GM04504 (cell line): ENCODE measurements at regions not wholly inside any gene's neighbourhood (a gene's known extent, or its start where the extent isn't known, plus 50 kb on each side); places are given as distances from the start of the nearest gene placed in this dataset.

ENCODE experiments used
- DNase-seq: peaks from one replicate; pipeline ENCODE4 v3.0.0-alpha.2; 2012; ENCODE audit warnings: low read depth

- DNase-seq, result no peak
These were observed 715.4 kb downstream of the LTN1 start for GRCh38 chr21:28277324-28277723.

GRCh38 chr21:28272272-28272992, 720.2 kb downstream of the LTN1 start:
- DNase-seq, result no peak

GRCh38 chr21:28269173-28269572, 723.5 kb downstream of the LTN1 start:
- DNase-seq, result no peak

GRCh38 chr21:28268685-28269084, 724.0 kb downstream of the LTN1 start:
- DNase-seq, result no peak

GRCh38 chr21:28267449-28267848, 725.2 kb downstream of the LTN1 start:
- no peak for DNase-seq

GRCh38 chr21:28266061-28266460, 726.6 kb downstream of the LTN1 start:
- no peak for DNase-seq

GRCh38 chr21:28263974-28264373, 728.7 kb downstream of the LTN1 start:
- DNase-seq, result no peak

- no peak for DNase-seq
These were observed 731.4 kb downstream of the LTN1 start for GRCh38 chr21:28261298-28261697.

- no peak for DNase-seq
These were observed 735.4 kb downstream of the LTN1 start for GRCh38 chr21:28257276-28257675.

- no peak for DNase-seq
These were observed 735.8 kb downstream of the LTN1 start for GRCh38 chr21:28256837-28257236.

- no peak for DNase-seq
These were observed 736.3 kb downstream of the LTN1 start for GRCh38 chr21:28256420-28256831.

- no peak for DNase-seq
These were observed 738.7 kb downstream of the LTN1 start for GRCh38 chr21:28253961-28254360.

- DNase-seq, result peak; percentile 48
These were observed 739.3 kb downstream of the LTN1 start for GRCh38 chr21:28253338-28253737.

- no peak for DNase-seq
These were observed 739.7 kb downstream of the LTN1 start for GRCh38 chr21:28252928-28253327.

GRCh38 chr21:28250946-28251345, 741.7 kb downstream of the LTN1 start:
- no peak for DNase-seq

- no peak for DNase-seq
These were observed 745.1 kb downstream of the LTN1 start for GRCh38 chr21:28247454-28248020.

- no peak for DNase-seq
These were observed 752.1 kb downstream of the LTN1 start for GRCh38 chr21:28240586-28240985.

GRCh38 chr21:28239340-28239739, 753.3 kb downstream of the LTN1 start:
- DNase-seq, result no peak

GRCh38 chr21:28237661-28238060, 755.0 kb downstream of the LTN1 start:
- no peak for DNase-seq

GRCh38 chr21:28235169-28235895, 757.3 kb downstream of the LTN1 start:
- no peak for DNase-seq

- no peak for DNase-seq
These were observed 758.4 kb downstream of the LTN1 start for GRCh38 chr21:28234326-28234725.

GRCh38 chr21:28233536-28234220, 759.0 kb downstream of the LTN1 start:
- DNase-seq, result no peak

- no peak for DNase-seq
These were observed 762.1 kb downstream of the LTN1 start for GRCh38 chr21:28230559-28230958.
